ENCODE measurements at regions not wholly inside any gene's neighbourhood (a gene's known extent, or its start where the extent isn't known, plus 50 kb on each side); places are given as distances from the start of the nearest gene placed in this dataset.

DNA sequence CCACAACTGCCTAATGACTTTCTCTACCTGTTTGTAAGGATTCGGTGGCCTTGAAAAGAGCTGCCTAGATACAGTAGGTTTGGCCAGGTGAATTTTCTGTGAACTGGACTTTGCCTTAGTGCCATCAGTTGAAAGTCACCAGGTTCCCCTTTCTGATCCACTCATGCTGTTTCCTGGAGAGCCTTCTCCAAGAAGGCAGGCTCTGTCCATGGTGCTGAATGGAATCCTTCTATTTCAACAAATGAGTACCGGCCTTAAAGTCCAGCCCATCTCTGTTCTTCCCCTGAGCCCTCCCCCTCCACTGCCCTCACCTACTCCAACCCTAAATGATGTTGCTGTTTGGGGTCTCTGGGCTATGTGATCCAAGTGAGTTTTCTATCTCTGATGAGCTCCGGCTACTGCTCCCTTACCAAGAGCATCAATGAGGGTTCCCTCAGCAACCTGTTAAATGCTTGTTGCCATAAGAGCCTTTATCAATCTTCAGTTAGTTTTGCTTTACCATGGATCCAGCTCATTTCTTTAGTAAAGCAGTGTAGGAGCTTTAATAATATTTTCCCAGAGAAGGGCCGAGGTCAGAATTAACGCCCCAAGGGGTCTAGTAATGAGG is 500.4 kb downstream of the PTPRU start:
- no peak overlapping the region for H3K4me3 Mint-ChIP-seq
- no peaks in the 10 kb centered on the region for H3K4me1 Mint-ChIP-seq (ENCODE audit: low read depth)
- H3K9me3 Mint-ChIP-seq: no peaks in the 10 kb centered on the region
- DNase-seq (no peak), ATAC-seq (no peak)
- H3K36me3 Mint-ChIP-seq (ENCODE audit: insufficient read depth): no peaks in the 10 kb centered on the region
- H3K27me3 Mint-ChIP-seq (ENCODE audit: low read depth): peaks cover 8% of the 10 kb centered on the region

DNA sequence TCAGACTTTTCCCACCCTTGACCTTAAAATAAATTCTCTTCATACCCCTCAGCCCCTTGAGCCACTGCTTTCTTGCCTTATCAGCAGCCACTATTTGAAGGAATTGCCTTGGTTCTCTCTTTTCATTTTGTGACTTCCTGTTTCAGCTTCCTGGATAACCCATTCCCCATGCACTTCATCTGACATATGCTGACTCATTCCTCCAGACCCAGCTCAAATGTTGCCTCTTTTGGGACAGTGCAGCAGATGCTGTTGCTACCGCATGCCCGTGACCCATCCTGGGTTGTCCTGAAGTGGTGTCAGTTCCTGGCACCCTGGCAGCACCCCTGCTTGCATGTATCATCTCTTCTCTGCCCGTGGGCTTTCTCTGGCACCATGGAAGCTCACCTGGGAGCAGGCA is 496.1 kb downstream of the PTPRU start:
- Mint-ChIP-seq H3K4me1 (ENCODE audit: low read depth) (no peaks in the 10 kb centered on the region), H3K27me3 (ENCODE audit: low read depth) (no peaks in the 10 kb centered on the region), H3K4me3 (no peak overlapping the region), H3K9me3 (no peaks in the 10 kb centered on the region), H3K36me3 (ENCODE audit: insufficient read depth) (no peaks in the 10 kb centered on the region)
- DNase-seq: no peak
- no peak for ATAC-seq

DNA sequence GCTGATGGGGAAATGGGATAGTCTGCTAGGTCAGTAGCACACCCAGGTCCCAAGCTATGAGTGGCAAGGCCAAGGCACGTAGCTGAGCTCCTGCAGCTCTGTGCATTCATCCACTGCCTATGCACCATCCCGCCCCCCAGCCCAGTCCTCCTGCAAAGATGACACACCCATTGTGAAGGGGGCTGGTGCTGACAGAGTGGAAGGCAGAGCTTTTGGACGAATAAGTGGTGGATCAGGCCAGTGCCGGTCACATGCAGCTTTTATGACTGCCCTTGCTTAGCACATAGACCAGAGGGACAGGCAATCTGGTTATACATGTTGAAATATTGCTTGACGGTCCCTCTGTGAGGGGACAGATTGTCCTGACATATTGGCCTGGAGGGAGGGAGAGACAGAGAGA is 494.3 kb downstream of the PTPRU start:
- Mint-ChIP-seq H3K9me3 (no peaks in the 10 kb centered on the region), H3K4me3 (no peak overlapping the region), H3K27me3 (ENCODE audit: low read depth) (peaks cover 2% of the 10 kb centered on the region), H3K4me1 (ENCODE audit: low read depth) (no peaks in the 10 kb centered on the region), H3K36me3 (ENCODE audit: insufficient read depth) (no peaks in the 10 kb centered on the region)
- DNase-seq (no peak), ATAC-seq (no peak)

DNA sequence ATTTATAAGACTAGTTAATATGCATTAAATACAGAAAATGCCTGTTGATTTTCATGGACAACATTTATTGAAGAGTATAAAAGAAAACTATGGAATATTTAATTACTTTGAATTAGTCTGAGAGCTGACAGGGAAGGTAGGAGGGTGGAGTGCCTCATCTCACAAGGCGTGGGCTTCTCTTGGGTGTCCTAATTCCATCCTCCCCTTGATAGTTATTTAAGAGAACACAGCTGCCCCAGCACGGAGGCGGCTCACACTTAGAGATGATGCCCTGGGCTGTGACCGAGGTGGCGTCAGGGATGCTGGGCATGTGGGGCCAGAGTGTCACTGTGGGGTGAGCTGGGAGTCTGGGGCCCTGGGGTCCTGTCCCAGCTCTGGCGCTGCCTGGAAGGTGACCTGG is 493.0 kb downstream of the PTPRU start:
- H3K27me3 Mint-ChIP-seq (ENCODE audit: low read depth): peaks cover 4% of the 10 kb centered on the region
- H3K4me3 Mint-ChIP-seq: no peak overlapping the region
- no peaks in the 10 kb centered on the region for H3K4me1 Mint-ChIP-seq (ENCODE audit: low read depth)
- ATAC-seq: no peak
- H3K36me3 Mint-ChIP-seq (ENCODE audit: insufficient read depth): no peaks in the 10 kb centered on the region
- DNase-seq: no peak
- no peaks in the 10 kb centered on the region for H3K9me3 Mint-ChIP-seq

DNA sequence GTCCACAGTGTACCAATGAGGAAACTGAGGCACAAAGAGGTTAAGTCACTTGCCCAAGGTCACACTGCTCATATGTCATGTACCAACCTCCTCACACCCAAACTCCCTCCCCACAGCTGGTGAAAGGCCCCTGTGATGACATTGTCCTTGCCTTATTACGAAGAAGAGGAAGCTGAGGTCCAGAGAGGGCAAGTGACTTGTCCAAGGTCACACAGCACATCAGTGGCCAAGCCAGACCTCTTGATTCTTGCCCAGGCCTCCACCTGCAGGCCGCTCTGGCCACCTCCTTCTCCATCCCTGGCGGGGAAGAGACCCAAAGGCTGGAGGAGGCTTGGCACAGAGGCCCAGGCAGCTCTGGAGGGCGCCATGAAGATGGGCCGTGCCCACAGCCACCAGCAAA is 492.4 kb downstream of the PTPRU start:
- DNase-seq: no peak
- ATAC-seq: no peak
- no peak overlapping the region for H3K4me3 Mint-ChIP-seq
- peaks cover 4% of the 10 kb centered on the region for H3K27me3 Mint-ChIP-seq (ENCODE audit: low read depth)
- peaks cover 4% of the 10 kb centered on the region for H3K9me3 Mint-ChIP-seq
- no peaks in the 10 kb centered on the region for H3K4me1 Mint-ChIP-seq (ENCODE audit: low read depth)
- no peaks in the 10 kb centered on the region for H3K36me3 Mint-ChIP-seq (ENCODE audit: insufficient read depth)

DNA sequence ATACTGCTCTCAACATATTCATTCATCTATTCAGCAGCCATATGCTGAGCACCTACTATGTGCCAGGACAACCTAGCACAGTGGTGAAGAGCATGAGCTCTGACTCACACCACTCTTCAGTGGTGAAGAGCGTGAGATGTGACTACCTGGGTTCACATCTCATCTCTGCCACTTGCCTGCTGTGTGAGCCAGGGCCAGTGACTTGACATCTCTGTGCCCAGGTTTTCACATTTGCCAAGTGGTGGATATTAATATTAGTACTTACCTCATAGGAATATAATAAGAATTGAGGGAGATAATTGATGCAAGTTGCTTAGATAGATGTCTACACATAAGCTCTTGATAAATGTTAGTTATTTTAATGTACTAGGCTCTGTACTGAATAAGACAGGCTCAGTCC is 488.9 kb downstream of the PTPRU start:
- DNase-seq (no peak), ATAC-seq (no peak)
- no peaks in the 10 kb centered on the region for H3K36me3 Mint-ChIP-seq (ENCODE audit: insufficient read depth)
- H3K4me3 Mint-ChIP-seq: no peak overlapping the region
- no peaks in the 10 kb centered on the region for H3K4me1 Mint-ChIP-seq (ENCODE audit: low read depth)
- H3K9me3 Mint-ChIP-seq: peaks cover 8% of the 10 kb centered on the region
- peaks cover 14% of the 10 kb centered on the region for H3K27me3 Mint-ChIP-seq (ENCODE audit: low read depth)

DNA sequence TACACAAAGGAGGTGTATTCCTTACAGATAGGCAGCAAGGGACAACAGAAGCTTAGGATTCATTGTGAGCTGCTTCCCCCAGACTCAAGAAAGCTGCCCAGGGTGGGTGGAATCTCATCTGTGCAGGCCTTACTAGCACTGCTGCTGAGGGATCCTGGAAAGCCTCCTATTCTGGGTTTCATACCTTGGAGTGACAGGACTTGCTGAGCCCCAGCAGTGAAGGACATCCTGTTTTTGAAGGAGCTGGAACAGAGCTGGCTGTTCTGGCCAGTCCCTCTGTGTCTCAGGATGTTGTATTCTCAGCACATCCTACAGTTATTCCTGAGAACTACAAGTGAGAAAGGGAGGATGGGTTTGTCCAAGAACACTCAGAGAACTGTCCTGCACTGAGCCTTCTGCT is 486.3 kb downstream of the PTPRU start:
- no peak for DNase-seq
- Mint-ChIP-seq H3K36me3 (ENCODE audit: insufficient read depth) (no peaks in the 10 kb centered on the region), H3K27me3 (ENCODE audit: low read depth) (peaks cover 19% of the 10 kb centered on the region), H3K4me1 (ENCODE audit: low read depth) (no peaks in the 10 kb centered on the region), H3K4me3 (no peak overlapping the region), H3K9me3 (peaks cover 16% of the 10 kb centered on the region)
- ATAC-seq: no peak

DNA sequence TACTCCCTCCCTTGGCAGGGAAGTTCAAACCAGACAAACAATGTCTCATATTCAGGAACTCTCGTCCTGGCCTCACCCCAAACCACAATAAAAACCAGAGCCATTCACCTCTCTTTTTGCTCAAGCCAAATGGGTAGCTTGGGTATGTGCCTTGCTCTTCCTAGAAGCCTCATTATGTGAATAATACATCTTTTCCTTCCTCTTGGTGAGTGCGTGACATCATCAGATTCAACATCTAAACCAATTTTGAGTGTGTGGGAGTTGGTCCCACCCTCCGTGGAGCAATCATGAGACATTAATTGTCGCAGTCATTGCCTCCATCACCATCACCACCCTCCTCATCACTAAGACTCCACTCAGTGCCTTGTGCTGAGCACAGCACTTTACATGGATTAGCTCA is 482.9 kb downstream of the PTPRU start:
- H3K4me1 Mint-ChIP-seq (ENCODE audit: low read depth): no peaks in the 10 kb centered on the region
- ATAC-seq (no peak), DNase-seq (no peak)
- H3K4me3 Mint-ChIP-seq: no peak overlapping the region
- no peaks in the 10 kb centered on the region for H3K36me3 Mint-ChIP-seq (ENCODE audit: insufficient read depth)
- peaks cover 21% of the 10 kb centered on the region for H3K27me3 Mint-ChIP-seq (ENCODE audit: low read depth)
- H3K9me3 Mint-ChIP-seq: peaks cover 19% of the 10 kb centered on the region

DNA sequence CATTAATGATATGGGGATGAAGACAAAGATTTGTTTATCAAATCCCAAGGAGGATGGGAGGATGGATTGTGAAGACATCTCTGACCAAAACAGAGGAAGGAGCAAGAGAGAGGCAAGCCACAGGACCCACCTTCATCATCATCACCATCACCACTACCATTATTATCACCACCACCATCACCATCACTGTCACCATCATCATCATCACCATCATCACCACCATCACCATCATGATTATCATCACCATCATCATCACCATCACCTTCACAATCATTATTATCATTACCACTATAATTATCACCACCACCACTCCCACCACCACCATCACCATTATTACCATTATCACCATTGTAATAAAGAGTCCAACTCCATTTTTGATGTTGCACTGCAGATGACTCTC is 482.5 kb downstream of the PTPRU start:
- H3K4me1 Mint-ChIP-seq (ENCODE audit: low read depth): no peaks in the 10 kb centered on the region
- peaks cover 21% of the 10 kb centered on the region for H3K27me3 Mint-ChIP-seq (ENCODE audit: low read depth)
- no peaks in the 10 kb centered on the region for H3K36me3 Mint-ChIP-seq (ENCODE audit: insufficient read depth)
- DNase-seq (no peak), ATAC-seq (no peak)
- no peak overlapping the region for H3K4me3 Mint-ChIP-seq
- H3K9me3 Mint-ChIP-seq: peaks cover 16% of the 10 kb centered on the region

DNA sequence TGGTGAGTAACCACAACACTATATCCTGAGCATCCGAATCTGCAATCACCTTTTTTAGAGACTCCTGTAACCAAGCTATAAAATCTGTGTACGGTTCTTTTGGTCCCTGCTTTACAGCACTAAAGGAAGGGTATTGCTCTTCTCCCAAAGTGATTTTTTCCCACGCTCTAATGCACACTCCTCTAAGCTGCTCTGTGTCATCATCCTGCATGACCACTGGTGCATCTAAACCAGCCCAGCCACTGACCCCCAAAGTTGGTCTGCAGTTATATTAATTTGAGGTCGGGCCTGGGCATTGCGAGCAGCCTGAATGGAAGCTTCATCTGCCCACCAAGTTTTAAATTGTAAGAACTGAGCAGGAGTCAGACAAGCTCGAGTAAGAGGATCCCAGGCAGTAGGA is 480.0 kb downstream of the PTPRU start:
- no peaks in the 10 kb centered on the region for H3K4me1 Mint-ChIP-seq (ENCODE audit: low read depth)
- DNase-seq: no peak
- peaks cover 29% of the 10 kb centered on the region for H3K27me3 Mint-ChIP-seq (ENCODE audit: low read depth)
- H3K36me3 Mint-ChIP-seq (ENCODE audit: insufficient read depth): no peaks in the 10 kb centered on the region
- no peak for ATAC-seq
- peaks cover 11% of the 10 kb centered on the region for H3K9me3 Mint-ChIP-seq
- H3K4me3 Mint-ChIP-seq: no peak overlapping the region

DNA sequence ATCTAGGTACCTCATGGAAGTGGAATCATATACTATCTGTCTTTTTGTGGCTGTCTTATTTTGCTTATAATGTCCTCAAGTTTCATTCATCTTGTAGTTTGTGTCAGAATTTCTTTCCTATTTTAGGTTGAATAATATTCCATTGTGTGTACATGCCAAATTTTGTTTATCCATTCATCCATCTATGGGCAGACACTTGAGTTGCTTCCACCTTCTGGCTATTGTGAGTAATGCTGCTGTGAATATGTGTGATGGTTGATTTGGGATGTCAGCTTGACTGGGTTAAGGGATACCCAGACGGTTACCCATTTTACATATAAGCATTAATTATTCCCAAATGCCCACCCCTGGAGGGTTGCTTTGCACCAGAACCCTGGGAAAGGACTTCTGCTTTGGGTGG is 477.5 kb downstream of the PTPRU start:
- no peak for DNase-seq
- no peaks in the 10 kb centered on the region for H3K36me3 Mint-ChIP-seq (ENCODE audit: insufficient read depth)
- peaks cover 2% of the 10 kb centered on the region for H3K4me1 Mint-ChIP-seq (ENCODE audit: low read depth)
- H3K27me3 Mint-ChIP-seq (ENCODE audit: low read depth): peaks cover 26% of the 10 kb centered on the region
- H3K9me3 Mint-ChIP-seq: peaks cover 9% of the 10 kb centered on the region
- H3K4me3 Mint-ChIP-seq: no peak overlapping the region
- no peak for ATAC-seq

DNA sequence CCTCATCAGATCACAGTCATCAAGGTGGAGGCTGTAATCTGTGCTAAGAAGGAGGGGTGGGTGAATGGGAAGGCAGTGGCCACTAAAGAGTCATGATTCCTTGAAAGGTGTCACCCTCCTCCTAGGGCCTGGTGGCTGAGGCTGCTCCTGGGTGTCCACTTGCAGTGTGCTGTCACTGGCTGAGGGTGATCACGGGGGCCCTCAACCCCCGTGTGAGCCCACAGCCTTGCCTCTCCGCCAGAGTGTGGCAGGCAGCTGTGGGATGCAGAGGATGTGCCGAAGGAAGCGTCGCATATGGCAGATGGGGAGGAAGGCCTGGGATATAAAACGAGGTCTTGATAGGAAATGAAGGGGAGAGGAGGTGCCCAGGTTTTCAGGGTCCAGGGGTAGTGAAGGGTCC is 476.5 kb downstream of the PTPRU start:
- Mint-ChIP-seq H3K4me3 (no peak overlapping the region), H3K9me3 (peaks cover 5% of the 10 kb centered on the region), H3K27me3 (ENCODE audit: low read depth) (peaks cover 32% of the 10 kb centered on the region), H3K4me1 (ENCODE audit: low read depth) (peaks cover 2% of the 10 kb centered on the region), H3K36me3 (ENCODE audit: insufficient read depth) (no peaks in the 10 kb centered on the region)
- ATAC-seq (no peak), DNase-seq (no peak)

DNA sequence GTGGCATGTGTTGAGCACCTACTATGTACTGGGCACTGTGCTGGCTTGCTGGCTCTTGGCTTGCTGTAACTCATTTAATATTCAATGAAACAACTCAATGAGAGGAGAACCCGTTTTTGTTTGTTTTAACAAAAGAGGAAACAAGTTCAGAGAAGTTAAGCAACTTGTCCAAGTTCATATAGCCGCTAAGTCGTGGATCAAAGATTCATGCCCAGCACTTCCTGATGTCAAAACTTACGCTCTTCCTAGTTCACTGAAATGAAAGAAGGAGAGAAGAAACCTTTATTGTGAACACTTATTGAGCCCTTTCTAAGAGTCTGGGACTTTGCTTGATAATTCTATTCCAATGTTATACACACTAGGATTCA is 475.9 kb downstream of the PTPRU start:
- Mint-ChIP-seq H3K4me3 (no peak overlapping the region), H3K27me3 (ENCODE audit: low read depth) (peaks cover 32% of the 10 kb centered on the region), H3K9me3 (no peaks in the 10 kb centered on the region), H3K36me3 (ENCODE audit: insufficient read depth) (no peaks in the 10 kb centered on the region), H3K4me1 (ENCODE audit: low read depth) (peaks cover 2% of the 10 kb centered on the region)
- no peak for ATAC-seq
- DNase-seq: no peak

DNA sequence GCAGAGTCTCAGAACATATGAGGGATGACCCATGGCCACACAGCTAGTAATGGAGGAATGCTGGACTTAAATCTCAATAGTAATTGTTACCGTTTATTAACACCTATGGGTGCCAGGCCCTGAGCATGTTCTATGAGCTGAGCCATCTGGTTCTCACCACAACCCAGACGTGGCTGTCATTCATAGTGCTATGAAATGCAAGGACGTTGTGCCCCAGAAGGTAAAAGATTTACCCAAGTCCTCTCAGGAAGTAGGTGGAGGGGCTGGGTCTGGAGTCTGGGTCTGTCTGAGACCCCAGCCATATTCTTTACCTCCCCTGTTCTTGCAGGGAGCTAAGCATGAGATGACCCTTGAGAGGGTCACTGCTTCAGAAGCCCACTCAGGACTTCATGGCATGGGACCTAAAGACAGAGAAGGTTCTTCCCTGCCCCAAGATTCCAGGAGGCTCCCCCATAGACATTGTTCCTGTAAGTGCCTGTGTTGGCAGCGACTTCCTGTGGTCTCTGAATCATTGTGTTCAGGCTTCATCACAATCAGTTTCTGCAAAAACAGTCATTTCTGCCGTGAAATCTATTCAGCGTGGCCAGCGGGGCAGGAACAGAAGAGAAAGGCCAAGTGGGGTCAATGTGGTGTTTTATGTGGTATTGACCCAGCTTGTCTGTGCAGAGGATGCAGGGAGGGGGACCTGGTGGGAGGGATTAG is 475.4 kb downstream of the PTPRU start:
- peaks cover 2% of the 10 kb centered on the region for H3K4me1 Mint-ChIP-seq (ENCODE audit: low read depth)
- peaks cover 33% of the 10 kb centered on the region for H3K27me3 Mint-ChIP-seq (ENCODE audit: low read depth)
- DNase-seq (no peak), ATAC-seq (peak; percentile 35 to 47)
- no peak overlapping the region for H3K4me3 Mint-ChIP-seq
- no peaks in the 10 kb centered on the region for H3K9me3 Mint-ChIP-seq
- no peaks in the 10 kb centered on the region for H3K36me3 Mint-ChIP-seq (ENCODE audit: insufficient read depth)

DNA sequence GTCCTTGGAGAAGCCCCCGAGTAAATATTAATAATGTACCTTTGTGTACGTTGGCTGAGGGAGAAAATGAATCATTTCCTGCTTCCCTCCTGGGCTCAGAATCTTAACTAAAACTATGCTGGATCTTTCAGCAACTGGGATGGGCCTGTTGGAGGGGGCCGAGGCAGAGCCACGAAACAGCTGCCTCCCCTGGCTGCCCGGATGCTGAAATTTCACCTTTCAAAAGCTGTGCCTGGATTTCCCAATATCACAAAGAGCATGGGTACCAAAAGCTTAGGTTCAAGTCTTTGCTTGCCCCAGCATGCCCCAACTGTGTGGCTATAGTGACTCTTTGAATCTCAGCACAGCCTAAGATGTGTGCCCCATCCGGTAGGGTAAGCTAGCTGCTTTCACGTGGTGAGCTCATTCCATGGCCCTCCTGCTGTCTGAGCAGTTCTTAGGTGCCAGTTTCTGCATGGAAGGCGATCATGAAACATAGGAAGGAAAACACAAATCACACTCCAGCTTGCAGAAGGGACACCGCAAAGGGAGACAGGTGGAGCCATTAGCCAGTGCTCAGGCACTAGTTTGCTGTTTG is 473.5 kb downstream of the PTPRU start:
- Mint-ChIP-seq H3K4me3 (no peak overlapping the region), H3K27me3 (ENCODE audit: low read depth) (peaks cover 47% of the 10 kb centered on the region), H3K9me3 (no peaks in the 10 kb centered on the region), H3K4me1 (ENCODE audit: low read depth) (peaks cover 2% of the 10 kb centered on the region), H3K36me3 (ENCODE audit: insufficient read depth) (no peaks in the 10 kb centered on the region)
- ATAC-seq (no peak), DNase-seq (no peak)

All from activated T-cell treated with anti-CD3 and anti-CD28 coated beads, Interleukin-2, amount 50 U/mL, for 4 hours (primary cell).